ENCODE measurements at regions not wholly inside any gene's neighbourhood (a gene's known extent, or its start where the extent isn't known, plus 50 kb on each side); places are given as distances from the start of the nearest gene placed in this dataset.

DNA sequence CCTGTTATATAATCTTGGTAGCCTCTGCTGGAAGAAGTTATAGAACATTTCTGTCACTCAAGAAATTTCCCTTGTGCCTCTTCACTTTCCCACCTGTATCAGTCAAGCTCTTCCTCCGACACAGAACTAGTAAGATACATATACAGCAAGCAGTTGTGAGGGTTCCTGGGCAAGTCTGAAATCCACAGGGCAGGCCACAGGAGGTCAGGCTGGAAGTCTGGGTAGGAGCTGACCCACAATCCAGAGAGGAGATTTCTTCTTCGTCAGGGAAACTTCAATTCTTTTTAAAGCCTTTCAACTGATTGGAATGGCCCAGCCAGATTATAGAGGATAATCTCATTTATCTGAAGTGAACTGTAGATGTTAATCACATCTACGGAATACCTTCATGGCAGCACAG lies 96.4 kb upstream of the FMN2 start (continued):
- TF ChIP-seq, protein P1, sequence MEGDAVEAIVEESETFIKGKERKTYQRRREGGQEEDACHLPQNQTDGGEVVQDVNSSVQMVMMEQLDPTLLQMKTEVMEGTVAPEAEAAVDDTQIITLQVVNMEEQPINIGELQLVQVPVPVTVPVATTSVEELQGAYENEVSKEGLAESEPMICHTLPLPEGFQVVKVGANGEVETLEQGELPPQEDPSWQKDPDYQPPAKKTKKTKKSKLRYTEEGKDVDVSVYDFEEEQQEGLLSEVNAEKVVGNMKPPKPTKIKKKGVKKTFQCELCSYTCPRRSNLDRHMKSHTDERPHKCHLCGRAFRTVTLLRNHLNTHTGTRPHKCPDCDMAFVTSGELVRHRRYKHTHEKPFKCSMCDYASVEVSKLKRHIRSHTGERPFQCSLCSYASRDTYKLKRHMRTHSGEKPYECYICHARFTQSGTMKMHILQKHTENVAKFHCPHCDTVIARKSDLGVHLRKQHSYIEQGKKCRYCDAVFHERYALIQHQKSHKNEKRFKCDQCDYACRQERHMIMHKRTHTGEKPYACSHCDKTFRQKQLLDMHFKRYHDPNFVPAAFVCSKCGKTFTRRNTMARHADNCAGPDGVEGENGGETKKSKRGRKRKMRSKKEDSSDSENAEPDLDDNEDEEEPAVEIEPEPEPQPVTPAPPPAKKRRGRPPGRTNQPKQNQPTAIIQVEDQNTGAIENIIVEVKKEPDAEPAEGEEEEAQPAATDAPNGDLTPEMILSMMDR (IDR thresholded peaks at IDR 0.05; ENCODE audit: control extremely low read depth in 1 of 3, insufficient read depth in 1 of 3, low read depth in 1 of 3, low read length in 3 of 3) = no peak
- TF ChIP-seq RFX5 (IDR thresholded peaks at IDR 0.05; ENCODE audit: borderline replicate concordance, low read depth, low read length) (no peak), CHD2 (IDR thresholded peaks at IDR 0.05; ENCODE audit: low read length) (no peak), SP4 (IDR thresholded peaks at IDR 0.05; ENCODE audit: low read length) (no peak), TAF7 (optimal IDR thresholded peaks at IDR 0.05; ENCODE audit: borderline replicate concordance, low read depth, low read length) (no peak), POLR2A (IDR thresholded peaks at IDR 0.05; ENCODE audit: control extremely low read depth in 1 of 2, low read depth in 2 of 2, low read length in 2 of 2) (no peak), JUN (IDR thresholded peaks at IDR 0.05; ENCODE audit: low read depth, low read length) (no peak), HDAC2 (IDR thresholded peaks at IDR 0.05; ENCODE audit: borderline replicate concordance in 1 of 2, low read depth in 2 of 2, low read length in 2 of 2) (no peak)

Data from H1 (cell line).